ENCODE measurements at regions not wholly inside any gene's neighbourhood (a gene's known extent, or its start where the extent isn't known, plus 50 kb on each side); places are given as distances from the start of the nearest gene placed in this dataset.

- in situ Hi-C loops (cut with HindIII; ENCODE audit: low pct_unique_long_range_greater_than_20kb, low sequenced_read_pairs), result no loop called here
- Histone ChIP-seq H3K9me3 (ENCODE audit: control insufficient read depth, insufficient read depth, low read depth, low read length) (no peaks in the 10 kb centered on the region), H3K4me1 (ENCODE audit: control insufficient read depth, insufficient read depth, low read length) (no peaks in the 10 kb centered on the region), H3K4me3 (ENCODE audit: low read depth in 2 of 2, low read length in 2 of 2) (no peak overlapping the region), H3K27ac (ENCODE audit: low read length) (no peak overlapping the region), H3K36me3 (ENCODE audit: control insufficient read depth, insufficient read depth, low read length) (no peaks in the 10 kb centered on the region), H3K27me3 (ENCODE audit: control insufficient read depth, insufficient read depth, low read length) (no peaks in the 10 kb centered on the region)
- TF ChIP-seq POLR2AphosphoS5 (IDR thresholded peaks at IDR 0.05; ENCODE audit: low read depth, low read length) (no peak), CTCF (IDR thresholded peaks at IDR 0.05) (no peak), TCF7L2 (IDR thresholded peaks at IDR 0.05; ENCODE audit: low read depth, low read length) (no peak), SIN3A (IDR thresholded peaks at IDR 0.05; ENCODE audit: borderline replicate concordance, insufficient read depth, low read depth, low read length) (no peak)
- TF ChIP-seq, protein P1, sequence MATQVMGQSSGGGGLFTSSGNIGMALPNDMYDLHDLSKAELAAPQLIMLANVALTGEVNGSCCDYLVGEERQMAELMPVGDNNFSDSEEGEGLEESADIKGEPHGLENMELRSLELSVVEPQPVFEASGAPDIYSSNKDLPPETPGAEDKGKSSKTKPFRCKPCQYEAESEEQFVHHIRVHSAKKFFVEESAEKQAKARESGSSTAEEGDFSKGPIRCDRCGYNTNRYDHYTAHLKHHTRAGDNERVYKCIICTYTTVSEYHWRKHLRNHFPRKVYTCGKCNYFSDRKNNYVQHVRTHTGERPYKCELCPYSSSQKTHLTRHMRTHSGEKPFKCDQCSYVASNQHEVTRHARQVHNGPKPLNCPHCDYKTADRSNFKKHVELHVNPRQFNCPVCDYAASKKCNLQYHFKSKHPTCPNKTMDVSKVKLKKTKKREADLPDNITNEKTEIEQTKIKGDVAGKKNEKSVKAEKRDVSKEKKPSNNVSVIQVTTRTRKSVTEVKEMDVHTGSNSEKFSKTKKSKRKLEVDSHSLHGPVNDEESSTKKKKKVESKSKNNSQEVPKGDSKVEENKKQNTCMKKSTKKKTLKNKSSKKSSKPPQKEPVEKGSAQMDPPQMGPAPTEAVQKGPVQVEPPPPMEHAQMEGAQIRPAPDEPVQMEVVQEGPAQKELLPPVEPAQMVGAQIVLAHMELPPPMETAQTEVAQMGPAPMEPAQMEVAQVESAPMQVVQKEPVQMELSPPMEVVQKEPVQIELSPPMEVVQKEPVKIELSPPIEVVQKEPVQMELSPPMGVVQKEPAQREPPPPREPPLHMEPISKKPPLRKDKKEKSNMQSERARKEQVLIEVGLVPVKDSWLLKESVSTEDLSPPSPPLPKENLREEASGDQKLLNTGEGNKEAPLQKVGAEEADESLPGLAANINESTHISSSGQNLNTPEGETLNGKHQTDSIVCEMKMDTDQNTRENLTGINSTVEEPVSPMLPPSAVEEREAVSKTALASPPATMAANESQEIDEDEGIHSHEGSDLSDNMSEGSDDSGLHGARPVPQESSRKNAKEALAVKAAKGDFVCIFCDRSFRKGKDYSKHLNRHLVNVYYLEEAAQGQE (IDR thresholded peaks at IDR 0.05; ENCODE audit: insufficient read depth in 1 of 2, low read depth in 2 of 2, low read length in 1 of 2), result no peak
- DNase-seq (ENCODE audit: low read depth, low spot score) (no peak), ATAC-seq (no peak)
- intact Hi-C loops (cut with micrococcal nuclease; ENCODE audit: unreplicated experiment), result no loop called here
- ChIA-PET POLR2A (no interaction called here), CTCF (interaction anchor here (0.7 kb wide), 1 partner anchor 12 kb away, joined by 3 read pairs; no protein-coding TSS in a partner anchor)
- no TSS peak for BruUV-seq (replicated peaks)
These were observed 601.7 kb upstream of the AGTR1 start for GRCh38 chr3:148095962-148096361.

DNA sequence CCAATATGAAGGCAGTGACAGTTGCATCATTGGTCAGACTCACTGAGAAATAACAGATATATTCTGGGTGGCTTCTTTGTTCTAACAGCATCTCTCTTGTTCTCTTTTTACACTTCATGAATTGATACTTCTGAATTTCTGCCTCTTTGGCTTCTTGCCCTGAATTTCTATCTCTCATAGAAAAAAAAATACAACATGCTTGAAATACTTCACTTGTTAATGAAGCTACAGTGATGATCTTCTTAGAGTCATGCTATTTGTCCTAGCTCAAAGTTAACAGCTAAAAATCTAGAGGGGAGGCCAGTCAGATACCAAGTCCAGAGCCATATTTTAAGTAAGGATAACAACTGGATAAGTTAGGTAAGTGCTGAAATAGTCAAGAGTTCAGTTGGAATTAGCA is 597.2 kb upstream of the AGTR1 start:
- CTCF ChIA-PET, result no interaction called here
- intact Hi-C loops (cut with micrococcal nuclease; ENCODE audit: unreplicated experiment) (no loop called here), in situ Hi-C loops (cut with HindIII; ENCODE audit: low pct_unique_long_range_greater_than_20kb, low sequenced_read_pairs) (no loop called here)
- no peaks in the 10 kb centered on the region for H3K4me1 ChIP-seq (ENCODE audit: control insufficient read depth, insufficient read depth, low read length)
- H3K27me3 ChIP-seq (ENCODE audit: control insufficient read depth, insufficient read depth, low read length), result no peaks in the 10 kb centered on the region
- BruUV-seq (replicated peaks), result no TSS peak
- ATAC-seq (no peak), DNase-seq (ENCODE audit: low read depth, low spot score) (no peak)
- POLR2A ChIA-PET, result no interaction called here
- no peak for TF ChIP-seq POLR2AphosphoS5 (IDR thresholded peaks at IDR 0.05; ENCODE audit: low read depth, low read length)
- TF ChIP-seq SIN3A (IDR thresholded peaks at IDR 0.05; ENCODE audit: borderline replicate concordance, insufficient read depth, low read depth, low read length), result no peak
- TF ChIP-seq, protein P1 (IDR thresholded peaks at IDR 0.05; ENCODE audit: insufficient read depth in 1 of 2, low read depth in 2 of 2, low read length in 1 of 2), result no peak
- no peak for TF ChIP-seq CTCF (IDR thresholded peaks at IDR 0.05)
- TF ChIP-seq TCF7L2 (IDR thresholded peaks at IDR 0.05; ENCODE audit: low read depth, low read length), result no peak
- H3K27ac ChIP-seq (ENCODE audit: low read length), result no peak overlapping the region
- no peaks in the 10 kb centered on the region for H3K36me3 ChIP-seq (ENCODE audit: control insufficient read depth, insufficient read depth, low read length)
- H3K4me3 ChIP-seq (ENCODE audit: low read depth in 2 of 2, low read length in 2 of 2), result no peak overlapping the region
- no peaks in the 10 kb centered on the region for H3K9me3 ChIP-seq (ENCODE audit: control insufficient read depth, insufficient read depth, low read depth, low read length)

Data from Panc1 (cell line).